ENCODE measurements at regions not wholly inside any gene's neighbourhood (a gene's known extent, or its start where the extent isn't known, plus 50 kb on each side); places are given as distances from the start of the nearest gene placed in this dataset.

DNA sequence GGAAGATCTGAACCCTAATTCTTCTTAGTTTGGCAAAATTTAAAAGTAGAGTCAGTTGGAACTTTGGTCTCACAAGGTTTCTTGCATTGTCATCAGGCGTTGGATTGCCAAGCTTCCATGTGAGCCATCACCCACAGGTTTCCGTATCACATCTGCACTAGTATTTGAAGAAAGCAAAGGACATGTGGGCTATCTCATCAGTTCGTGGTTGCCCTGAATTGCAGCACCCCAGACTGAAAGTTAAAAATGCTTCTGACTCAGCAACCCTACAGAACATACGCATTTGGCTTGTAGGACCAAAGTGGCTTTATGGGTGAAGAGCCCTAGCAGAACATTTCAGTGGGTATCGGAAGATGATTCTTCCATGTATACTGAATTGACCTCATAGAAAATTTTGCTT is 358.0 kb downstream of the ENC1 start:
- DNase-seq = no peak

DNA sequence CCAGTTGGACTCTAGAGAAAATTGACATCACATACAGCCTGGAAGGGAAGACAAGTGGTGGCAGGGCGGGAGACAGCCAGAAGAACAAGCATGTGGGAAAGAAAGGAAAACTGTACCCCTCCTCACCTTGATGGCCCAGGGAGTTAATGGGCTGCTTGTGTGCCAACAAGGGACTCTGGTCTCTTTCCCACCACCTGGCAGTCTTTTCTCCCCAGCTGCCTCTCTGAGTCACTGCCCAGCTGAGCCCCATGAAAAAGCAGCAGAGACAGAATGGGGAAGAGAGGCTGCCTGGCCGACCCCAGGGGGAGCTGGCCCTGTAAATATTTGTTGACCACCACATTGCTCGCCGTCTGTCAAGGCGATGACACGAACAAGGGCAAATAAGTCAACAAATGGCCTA is 359.4 kb downstream of the ENC1 start:
- no peak for DNase-seq

DNA sequence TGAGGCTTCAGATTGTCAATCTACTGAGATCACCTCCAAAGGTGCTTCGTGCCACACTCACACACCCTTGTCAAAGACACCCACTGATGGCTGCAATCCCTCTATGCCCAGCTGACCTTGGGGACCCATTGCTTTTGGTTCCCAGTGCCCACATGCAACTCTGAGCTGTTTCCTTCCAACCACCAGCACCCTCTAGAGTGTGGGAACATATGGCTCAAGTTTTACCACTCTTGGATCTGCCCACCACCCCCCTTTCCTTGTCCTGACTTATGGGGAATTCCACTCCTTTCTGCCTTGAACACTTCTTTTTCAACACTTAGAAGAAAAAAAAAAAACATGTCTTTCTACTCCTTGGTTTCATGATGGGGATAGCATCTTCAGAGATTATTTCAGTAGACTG is 360.2 kb downstream of the ENC1 start:
- DNase-seq = no peak

DNA sequence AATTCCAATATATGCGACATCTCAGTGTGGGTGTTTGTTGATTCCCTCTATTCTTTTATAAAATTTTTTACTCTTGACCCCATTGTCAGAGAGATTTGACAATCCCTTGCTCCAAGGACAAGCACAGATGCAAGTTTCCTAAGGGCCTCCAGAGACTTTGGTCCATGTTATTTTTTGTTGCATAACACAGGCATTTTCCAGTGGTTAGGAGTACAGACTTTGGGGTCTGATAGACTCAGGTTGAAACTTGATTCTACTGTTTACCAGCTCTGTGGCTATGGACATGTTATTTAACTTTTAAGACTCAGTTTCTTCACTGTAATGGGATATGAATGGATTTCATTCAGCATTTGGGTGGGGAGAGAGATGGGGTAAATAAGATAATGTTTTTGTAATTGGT is 361.3 kb downstream of the ENC1 start:
- DNase-seq = no peak

DNA sequence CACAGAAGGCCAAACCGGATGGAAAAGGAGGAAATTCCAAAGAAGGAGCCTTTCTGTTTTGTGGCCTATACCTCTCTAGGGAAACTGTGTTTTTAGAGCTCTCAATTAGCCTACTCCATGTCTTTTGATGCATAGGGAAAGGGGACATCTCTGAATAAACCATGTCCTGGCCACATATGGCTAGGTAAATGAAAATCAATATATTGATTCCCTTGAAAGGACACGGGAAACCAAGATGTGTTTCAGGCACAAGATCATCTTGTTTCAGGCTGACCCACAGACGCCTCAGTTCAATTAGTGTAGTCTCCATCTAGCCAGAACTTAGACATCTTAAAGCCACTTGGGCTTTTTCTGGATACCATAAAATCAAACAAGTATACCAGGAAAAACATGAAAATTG is 363.1 kb downstream of the ENC1 start:
- no peak for DNase-seq

DNA sequence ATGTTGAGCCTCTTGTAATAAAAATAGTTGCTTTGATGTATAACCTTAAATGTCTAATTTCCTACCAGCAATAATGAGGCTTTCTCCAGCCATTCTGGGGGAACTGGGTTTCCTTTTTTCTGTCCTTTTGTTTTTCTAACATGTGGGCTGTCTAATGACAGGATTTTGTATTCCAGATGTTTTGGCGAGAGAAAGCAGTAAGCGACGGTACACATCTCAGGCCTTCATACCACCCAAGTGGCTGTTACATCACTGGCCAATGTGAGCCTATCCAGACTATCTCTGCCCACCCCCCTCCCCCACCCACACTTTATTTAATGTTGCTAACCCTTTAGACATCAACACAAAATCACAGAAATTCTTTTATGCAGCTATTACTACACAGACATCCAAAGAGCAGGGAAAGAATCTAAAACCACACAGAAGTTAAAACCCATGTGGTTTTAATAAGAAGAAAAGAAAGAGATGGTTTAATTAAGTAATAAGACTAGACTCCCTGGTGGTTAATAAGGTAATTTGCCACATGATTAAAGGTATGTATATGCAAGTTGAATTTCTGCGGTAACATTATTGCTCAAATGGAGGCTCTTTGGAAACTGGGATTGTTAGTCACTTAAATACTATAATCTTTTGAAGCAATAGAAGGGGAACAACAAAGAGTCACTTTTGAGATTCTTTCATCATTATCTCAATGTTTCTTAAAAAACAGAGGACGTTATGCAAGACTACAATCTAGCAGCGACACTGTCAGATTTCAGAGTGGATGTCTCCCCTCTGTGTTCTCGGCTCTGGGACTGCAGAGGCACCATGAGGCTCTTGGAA is 365.1 kb downstream of the ENC1 start:
- no peak for DNase-seq

DNA sequence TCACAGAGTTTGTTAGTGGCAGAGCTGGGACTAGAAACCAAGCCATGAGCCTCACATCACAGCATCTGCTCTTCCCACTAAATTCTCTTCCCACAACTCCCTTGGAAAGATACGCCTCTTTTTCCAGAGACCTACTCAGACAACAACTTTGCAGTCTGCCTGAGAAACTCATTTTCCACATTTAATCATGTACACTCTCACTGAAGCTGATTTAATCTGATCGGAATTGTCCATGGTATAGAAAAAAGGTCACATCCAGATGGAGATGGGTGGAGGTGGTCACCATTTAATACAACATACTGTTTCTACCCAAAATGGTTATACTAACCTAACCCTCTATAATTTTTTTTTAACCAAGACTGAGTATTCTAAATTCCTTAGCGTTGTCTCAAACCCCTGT is 366.2 kb downstream of the ENC1 start:
- DNase-seq = no peak

DNA sequence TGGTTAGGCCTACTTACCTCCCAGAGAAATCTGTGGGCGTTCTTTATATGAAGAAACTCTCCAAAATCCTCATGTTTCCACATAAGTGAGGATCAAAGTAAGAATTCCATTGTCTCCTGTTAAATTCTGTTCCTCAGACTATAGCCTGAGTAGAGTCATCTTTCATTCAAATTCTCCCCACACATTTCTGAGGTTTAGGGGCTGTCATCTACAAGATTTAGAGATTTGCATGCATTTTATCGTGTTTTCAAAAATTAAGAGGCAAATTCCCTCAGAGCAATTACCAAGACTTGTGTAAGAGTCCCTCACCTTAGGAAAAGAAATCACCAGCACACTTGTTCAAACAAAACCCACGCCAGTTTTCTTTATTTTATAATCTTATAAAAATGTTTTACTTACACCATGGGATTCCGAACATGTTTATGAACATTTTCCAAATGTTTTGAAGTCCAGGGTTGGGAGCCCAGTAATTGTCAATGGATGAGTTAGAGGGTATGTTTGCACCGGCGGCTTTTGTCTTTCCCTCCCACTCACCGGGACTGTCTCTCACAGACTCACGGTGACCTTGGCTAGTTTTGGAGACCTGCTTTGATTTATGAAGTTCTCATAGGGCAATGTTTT is 367.6 kb downstream of the ENC1 start:
- DNase-seq = no peak

DNA sequence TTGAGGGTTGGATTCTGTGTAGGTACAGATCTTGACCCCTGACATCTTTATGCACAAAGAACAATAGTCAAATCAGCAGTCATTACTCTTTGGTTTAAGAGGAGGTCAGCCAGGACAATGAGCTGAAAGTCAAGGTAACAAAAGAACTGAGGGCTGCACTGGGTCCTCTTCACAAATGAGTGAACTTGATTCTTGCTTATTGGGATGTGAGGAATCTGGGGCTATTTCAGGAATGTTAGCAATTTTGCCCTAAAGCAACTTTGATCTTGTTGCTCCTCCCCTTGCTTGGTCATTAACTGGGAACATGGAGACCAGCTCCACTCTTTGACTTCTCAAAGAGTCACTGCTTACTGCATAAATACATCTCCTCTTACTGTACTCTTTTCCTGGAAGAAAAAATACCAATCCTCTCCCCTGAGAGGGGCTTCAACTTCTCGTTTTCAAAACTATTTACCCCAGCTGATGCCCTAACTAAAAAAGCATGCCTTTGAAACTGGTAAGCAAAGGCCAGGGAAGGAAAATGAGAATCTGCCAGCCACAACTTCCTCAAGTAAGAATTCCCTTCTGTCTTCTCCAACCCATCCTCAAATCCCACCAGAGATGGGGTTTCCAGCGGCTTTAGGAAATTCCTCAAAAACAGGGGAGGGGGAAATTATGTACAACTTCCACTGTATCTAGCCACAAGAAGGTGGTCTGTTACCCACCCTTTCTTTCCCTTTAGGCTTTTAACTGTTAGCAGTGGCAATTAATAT is 368.3 kb downstream of the ENC1 start:
- DNase-seq = no peak

DNA sequence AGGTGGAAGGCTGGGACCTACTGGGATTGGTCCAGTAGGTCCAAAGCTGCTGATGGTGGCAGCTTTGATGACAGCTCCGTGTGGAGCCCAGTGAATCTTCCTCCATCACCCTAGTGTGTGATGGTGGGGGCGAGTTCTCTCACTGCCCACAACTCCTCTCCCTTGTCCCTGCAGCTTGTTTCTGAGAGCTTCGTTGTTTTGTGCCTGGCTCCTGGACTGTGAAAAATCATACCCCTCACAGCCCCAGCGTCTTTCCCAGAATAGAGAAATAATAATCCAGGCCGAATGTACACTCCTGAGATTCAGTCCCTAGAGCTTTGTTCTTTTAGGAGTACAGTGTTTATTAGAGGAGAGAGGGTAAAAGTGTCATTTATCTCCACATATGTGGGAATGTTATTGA is 372.2 kb downstream of the ENC1 start:
- DNase-seq = no peak

DNA sequence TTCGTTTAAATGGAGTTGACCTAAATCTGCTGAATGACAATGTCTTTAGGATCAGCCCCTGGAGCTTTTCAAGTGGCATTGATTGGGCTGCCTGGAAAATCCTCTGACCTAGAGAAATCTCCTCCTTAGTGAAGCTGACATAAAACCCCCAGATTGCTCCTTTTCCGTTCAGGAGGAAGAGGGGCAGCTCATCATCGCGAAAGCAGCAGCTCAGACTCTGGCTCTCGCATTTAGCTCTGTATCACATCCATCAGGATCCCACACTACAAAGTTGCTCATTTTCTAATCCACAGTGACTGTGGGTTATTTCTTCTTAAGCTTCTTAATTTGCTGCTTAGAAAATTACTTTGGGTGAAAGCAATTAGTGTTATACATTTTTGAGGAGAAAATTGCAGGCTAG is 373.7 kb downstream of the ENC1 start:
- DNase-seq = no peak

DNA sequence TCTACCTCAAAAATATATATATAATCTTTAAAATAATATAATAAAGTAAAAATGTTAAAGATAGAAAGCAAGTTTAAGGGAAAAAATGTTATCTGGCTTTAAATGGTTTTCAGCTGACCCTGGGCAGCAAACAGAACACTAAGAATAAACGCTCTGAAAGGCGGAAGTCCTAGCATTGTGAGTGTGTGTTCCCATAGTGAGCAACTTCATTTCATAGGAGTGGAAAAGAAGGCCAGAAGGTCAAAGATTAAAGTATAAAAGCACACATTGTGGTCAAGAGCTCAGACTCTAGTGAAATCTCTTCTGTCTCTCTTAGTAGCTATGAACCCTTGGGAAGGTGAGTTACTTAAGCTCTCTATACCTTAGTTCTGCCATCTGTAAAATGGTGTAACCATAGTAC is 374.4 kb downstream of the ENC1 start:
- DNase-seq = no peak

DNA sequence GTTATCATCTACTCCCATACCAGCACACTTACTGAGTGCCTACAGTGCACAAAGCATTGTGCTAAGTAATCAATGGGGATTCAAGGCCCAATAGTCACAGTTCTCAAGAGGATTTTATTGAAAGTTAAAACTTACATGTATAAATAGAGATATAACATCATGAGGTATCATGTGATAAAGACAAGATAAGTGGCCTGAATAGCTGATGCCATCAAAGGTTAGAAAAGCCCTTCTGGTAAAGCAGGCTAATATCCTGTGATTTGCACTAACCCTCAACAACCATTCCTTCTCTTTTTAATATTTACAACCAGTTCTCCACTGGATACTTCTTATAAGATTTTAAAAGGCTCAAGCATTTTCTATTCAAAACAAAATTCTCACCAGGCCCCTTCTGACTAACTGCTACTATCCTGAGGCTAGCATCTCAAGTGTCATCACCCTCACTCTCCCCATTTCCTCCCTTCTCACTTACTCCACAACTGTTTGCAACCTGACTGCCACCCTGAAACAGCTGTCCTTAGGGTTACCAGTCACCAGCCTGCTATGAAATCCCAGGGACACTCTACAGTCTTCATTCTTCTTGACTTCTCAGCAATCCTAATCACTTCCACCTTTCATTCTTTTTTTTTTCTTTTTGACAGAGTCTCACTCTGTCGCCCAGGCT is 377.9 kb downstream of the ENC1 start:
- no peak for DNase-seq

DNA sequence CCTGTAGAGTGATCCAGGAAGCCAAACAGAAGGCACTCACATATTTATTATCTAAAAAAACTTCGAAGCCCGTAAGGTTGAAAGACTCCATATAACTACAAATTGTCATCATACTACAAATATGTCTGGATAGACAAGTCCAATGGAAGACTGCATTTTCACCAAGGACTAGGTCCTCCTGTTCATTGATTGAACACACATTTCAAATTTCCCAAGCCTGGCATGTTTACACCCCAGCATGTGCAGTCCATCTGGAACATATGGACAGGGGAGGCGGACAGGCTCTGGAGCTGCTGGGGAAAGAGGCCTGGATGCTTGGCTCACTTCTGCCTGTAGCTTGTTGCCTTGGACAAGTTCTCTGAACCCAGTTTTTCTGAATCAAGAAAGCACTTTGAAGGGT is 378.7 kb downstream of the ENC1 start:
- no peak for DNase-seq

DNA sequence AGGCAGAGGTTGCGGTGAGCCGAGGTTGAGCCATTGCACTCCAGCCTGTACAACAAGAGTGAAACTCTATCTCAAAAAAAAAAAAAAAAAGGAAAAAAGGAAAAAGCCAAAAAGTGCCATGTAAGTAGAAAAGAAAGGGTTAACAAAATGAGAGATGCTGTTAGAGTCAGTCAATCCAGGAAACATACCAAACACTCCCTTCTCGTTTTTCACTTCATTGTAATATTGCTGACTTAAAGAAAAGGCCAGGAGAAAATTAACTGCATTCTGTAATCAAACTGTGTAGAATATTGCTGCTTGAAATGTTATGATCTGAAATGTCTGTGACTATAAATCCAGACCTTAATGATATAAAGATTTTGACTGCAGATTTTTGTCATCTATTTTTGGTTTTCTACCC is 379.1 kb downstream of the ENC1 start:
- DNase-seq = no peak

DNA sequence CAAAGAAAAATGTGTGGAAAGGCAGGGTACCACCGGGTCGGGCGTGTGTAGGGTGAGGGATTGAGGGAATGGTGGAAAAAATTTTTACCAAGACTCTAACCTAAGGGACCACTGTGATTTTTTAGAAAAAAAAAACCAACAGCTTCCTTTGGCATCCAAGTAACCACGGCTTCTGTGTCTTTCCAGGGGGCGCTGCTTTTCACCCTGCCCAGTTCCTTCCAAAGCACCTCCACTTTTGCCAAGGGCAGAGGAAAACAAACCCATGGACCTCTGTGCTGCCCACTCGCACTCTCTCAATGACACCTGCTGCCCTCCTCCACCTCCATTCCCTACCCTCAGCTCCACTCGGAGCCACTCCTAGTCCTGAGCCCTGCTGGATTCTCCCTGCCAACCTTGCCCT is 381.0 kb downstream of the ENC1 start:
- no peak for DNase-seq

DNA sequence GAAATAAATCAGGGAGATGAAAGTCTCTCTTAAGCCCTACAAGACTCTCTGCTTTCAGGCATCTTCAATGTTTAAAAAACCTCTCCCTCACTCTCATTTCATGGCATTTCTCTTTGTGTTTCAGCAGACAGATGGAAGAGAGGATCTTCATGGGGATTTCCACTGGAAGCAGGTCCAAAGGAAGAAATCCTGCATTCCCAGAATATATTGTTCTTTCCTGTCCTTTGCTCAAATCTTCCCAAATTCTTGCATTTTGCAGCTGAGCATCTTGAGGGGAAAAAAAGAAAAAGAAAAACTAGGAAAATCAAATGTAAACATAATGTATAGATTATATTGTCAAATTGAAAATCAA is 382.2 kb downstream of the ENC1 start:
- no peak for DNase-seq

DNA sequence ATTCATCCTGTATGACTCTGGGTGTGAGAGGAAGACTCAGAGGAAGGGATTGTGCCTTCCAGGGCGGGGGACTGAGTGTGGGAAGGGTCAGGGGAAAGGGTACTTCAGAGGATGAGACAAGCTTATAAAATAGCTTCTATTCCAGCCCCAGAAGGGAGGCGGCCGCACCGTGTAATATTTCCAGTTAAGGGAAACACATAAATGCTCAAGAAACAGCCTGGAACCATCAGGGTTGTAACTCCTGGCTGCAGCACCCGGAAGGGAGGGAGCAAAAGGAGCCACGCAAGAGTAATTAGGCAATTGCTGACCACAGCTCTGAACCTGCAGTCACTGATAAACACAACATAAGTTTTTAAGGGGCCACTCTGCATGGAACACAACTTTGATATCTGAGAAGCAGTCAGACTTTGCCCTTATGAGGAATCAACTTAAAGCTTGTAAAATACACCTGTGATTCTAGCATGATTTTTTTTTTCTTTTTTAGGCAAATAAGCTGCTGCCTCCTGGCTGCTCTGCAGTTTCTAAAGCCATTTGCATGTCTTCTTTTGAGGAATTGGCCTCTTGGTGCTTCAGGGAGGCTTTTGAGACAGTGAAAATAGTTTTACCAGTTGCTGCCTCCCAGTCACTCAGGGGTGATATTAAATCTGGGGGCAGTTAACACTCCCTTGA is 382.7 kb downstream of the ENC1 start:
- no peak for DNase-seq

DNA sequence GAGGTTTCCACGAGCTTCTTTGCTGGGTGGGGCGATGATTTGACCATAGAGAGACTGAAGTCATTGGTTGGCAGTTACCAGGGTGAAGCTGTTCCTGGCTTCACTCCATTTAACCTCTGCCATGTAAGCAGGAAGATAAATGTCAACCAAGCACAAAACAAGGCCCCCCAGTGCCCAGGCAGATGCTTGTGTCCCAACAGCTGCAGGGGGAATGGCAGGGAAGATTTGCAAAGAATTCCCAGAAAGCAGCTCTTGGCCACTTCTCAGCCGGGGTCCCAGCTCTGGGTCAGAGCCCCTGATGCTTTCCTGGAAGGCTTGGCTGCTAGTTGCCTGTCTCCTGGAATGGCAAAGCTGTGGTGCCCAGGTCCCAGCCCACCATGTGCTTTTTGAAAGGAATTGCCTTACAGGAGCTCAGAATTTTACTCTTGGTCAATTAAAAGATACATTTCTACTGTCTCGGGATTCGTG is 383.4 kb downstream of the ENC1 start:
- DNase-seq = no peak

DNA sequence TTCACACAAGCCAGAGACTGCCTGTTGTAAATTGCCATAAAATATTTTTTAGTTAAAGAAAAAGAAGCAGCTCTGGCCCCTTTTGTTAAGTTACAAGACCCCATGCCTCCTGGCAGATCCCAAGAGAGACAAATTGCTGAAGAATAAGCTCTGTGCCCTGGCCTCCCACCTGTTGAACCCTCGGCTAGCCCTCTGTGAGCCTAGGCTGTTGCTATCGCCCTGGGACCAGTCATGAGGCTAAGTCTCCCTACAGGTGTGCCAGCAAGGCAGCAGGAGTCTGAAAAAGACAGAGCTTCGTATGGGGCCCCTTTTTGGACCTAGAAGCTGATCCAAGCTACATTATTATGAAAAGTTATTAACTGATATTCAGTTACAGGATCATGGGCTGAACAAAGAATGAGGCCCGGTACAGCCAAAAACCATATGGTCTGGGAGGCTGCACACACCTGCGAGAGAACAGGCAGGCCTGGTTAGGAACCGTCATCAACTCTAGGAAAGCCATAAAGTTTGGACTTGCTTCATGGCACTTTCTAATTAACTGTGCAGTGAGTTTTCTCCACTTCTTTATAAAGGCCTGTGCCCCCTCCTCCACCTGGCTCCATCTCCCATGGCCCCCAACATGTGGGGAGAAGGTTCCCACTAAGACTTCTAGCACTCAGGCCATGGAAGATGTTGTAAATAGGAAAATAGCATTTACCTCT is 384.7 kb downstream of the ENC1 start:
- DNase-seq = no peak

DNA sequence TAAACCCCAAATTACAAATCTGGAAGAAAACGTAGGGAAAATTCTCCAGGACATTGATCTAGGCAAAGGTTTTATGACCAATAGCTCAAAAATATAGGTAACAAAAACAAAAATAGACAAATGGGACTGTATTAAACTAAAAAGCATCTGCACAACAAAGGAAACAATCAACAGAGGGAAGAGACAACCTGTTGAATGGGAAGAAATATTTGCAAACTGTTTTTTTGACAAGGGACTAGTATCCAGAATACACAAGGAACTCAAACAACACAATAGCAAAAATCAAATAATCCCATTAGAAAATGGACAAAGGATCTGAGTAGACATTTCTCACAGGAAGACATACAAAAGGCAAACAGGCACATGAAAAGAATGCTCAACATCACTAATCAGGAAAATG is 386.3 kb downstream of the ENC1 start:
- DNase-seq = no peak

DNA sequence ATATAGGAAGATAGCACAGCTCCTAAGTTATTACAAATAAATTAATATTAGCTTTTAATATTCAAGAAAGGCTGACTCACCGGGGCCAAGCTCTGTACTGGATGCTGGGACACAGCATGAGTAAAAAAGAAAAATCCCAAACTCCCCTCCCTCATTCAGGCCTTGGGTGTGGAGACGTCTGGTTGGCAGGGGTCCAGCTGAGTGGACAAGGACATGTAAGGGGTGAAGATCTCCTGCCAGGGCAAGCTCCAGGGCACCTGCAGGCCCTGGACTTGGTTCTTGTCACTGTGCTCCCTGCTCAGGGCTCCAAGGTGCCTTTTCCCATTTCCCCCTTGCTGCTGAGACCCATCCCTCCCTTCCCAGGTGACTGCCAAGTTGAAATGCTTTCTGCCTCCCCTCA is 388.5 kb downstream of the ENC1 start:
- no peak for DNase-seq
